IMR-90 (cell line): ENCODE measurements at regions not wholly inside any gene's neighbourhood (a gene's known extent, or its start where the extent isn't known, plus 50 kb on each side); places are given as distances from the start of the nearest gene placed in this dataset.

Experiments
- ATAC-seq: fragments of 200-7000 bp; cut with Tn5 transposase; 2 replicates; pipeline ENCODE4 v1.9.1; 2020; ENCODE audit warnings: low read depth, mild to moderate bottlenecking, moderate library complexity
- BruUV-seq: library from RNA; stranded (reverse); fragments of 400-500 nt; replicated peaks from 2 replicates; lab custom pipeline; 2021; lab: Mats Ljungman, UMichigan
- CTCF ChIA-PET: fragments of 300-600 bp; formaldehyde crosslinking; extraction: SDS; loops from one replicate; lab custom pipeline; 2021; ENCODE audit warnings: antibody characterized with exemption; lab: Yijun Ruan, JAX
- POLR2A ChIA-PET: fragments of 300-600 bp; sonication (Branson Sonifier 250); formaldehyde crosslinking; loops from one replicate; lab custom pipeline; 2022; ENCODE audit warnings: antibody characterized with exemption; ENCODE audit not compliant: unreplicated experiment; lab: Charles Lee
- DNase-seq: peaks from one replicate; pipeline ENCODE4 v3.0.0; 2013
- H2AFZ ChIP-seq: replicated peaks from 2 replicates; pipeline ENCODE3; 2013; ENCODE audit warnings: low read length, mild to moderate bottlenecking; ENCODE audit not compliant: poor library complexity
- H2AK5ac ChIP-seq: 2 replicates; pipeline ENCODE4 v1.6.1; 2013; ENCODE audit warnings: low read depth, low read length, inconsistent platforms
- H2AK9ac ChIP-seq: replicated peaks from 2 replicates; pipeline ENCODE3; 2013; ENCODE audit warnings: mild to moderate bottlenecking, low read depth, low read length, moderate library complexity; ENCODE audit not compliant: poor library complexity
- H2BK120ac ChIP-seq: 2 replicates; pipeline ENCODE4 v1.6.1; 2013; ENCODE audit warnings: low read depth, low read length, inconsistent platforms
- H2BK15ac ChIP-seq: 3 replicates; pipeline ENCODE4 v1.6.1; 2013; ENCODE audit warnings: low read depth, low read length, inconsistent platforms
- H2BK20ac ChIP-seq: 2 replicates; pipeline ENCODE4 v1.6.1; 2013; ENCODE audit warnings: low read depth, mild to moderate bottlenecking, inconsistent platforms, low read length, moderate library complexity
- H2BK5ac ChIP-seq: 2 replicates; pipeline ENCODE4 v1.6.1; 2013; ENCODE audit warnings: mild to moderate bottlenecking, low read depth, low read length, inconsistent platforms; ENCODE audit not compliant: poor library complexity, severe bottlenecking
- H3K14ac ChIP-seq: replicated peaks from 2 replicates; pipeline ENCODE4 v1.6.1; 2013; ENCODE audit warnings: low read depth, low read length, inconsistent platforms
- H3K18ac ChIP-seq: 2 replicates; pipeline ENCODE4 v1.6.1; 2013; ENCODE audit warnings: low read depth, low read length, control low read depth
- H3K23ac ChIP-seq: 2 replicates; pipeline ENCODE4 v1.6.1; 2013; ENCODE audit warnings: low read depth, low read length, inconsistent platforms
- H3K27ac ChIP-seq: 2 replicates; pipeline ENCODE4 v1.5.1; 2013; ENCODE audit warnings: mild to moderate bottlenecking, control low read depth, low read length; ENCODE audit not compliant: insufficient read depth
- H3K27me3 ChIP-seq: 2 replicates; pipeline ENCODE4 v1.6.1; 2013; ENCODE audit warnings: low read length; ENCODE audit not compliant: control insufficient read depth, insufficient read depth
- H3K36me3 ChIP-seq: 2 replicates; pipeline ENCODE4 v1.6.1; 2013; ENCODE audit warnings: low read length, mixed read lengths; ENCODE audit not compliant: control insufficient read depth, insufficient read depth
- H3K4ac ChIP-seq: 2 replicates; pipeline ENCODE4 v1.6.1; 2013; ENCODE audit warnings: low read depth, low read length, inconsistent platforms
- H3K4me1 ChIP-seq: 2 replicates; pipeline ENCODE4 v1.6.1; 2013; ENCODE audit warnings: low read length, mixed read lengths; ENCODE audit not compliant: control insufficient read depth, insufficient read depth
- H3K4me2 ChIP-seq: 2 replicates; pipeline ENCODE4 v1.6.1; 2013; ENCODE audit warnings: low read depth, mild to moderate bottlenecking, control low read depth, low read length, moderate library complexity
- H3K4me3 ChIP-seq: 2 replicates; pipeline ENCODE4 v1.5.1; 2013; ENCODE audit warnings: low read depth, mild to moderate bottlenecking, control low read depth, low read length, moderate library complexity; ENCODE audit not compliant: insufficient read depth
- H3K56ac ChIP-seq: 2 replicates; pipeline ENCODE4 v1.6.1; 2013; ENCODE audit warnings: low read length, inconsistent platforms; ENCODE audit not compliant: insufficient read depth; ENCODE audit errors: extremely low read depth
- H3K79me1 ChIP-seq, 2 experiments: 2 replicates each; pipeline ENCODE4 v1.6.1; 2013; ENCODE audit warnings: low read length in 2 of 2, inconsistent platforms in 1 of 2, low read depth in 1 of 2
- H3K9ac ChIP-seq: 2 replicates; pipeline ENCODE4 v1.6.1; 2013; ENCODE audit warnings: low read depth, low read length, control low read depth
- H3K9me1 ChIP-seq: 2 replicates; pipeline ENCODE4 v1.6.1; 2013; ENCODE audit warnings: low read length, inconsistent platforms; ENCODE audit not compliant: insufficient read depth
- H3K9me3 ChIP-seq: 2 replicates; pipeline ENCODE4 v1.6.1; 2013; ENCODE audit warnings: low read length; ENCODE audit not compliant: control insufficient read depth, insufficient read depth
- H4K20me1 ChIP-seq: 2 replicates; pipeline ENCODE4 v1.6.1; 2013; ENCODE audit warnings: low read length, inconsistent platforms; ENCODE audit not compliant: insufficient read depth
- H4K5ac ChIP-seq: 2 replicates; pipeline ENCODE4 v1.6.1; 2013; ENCODE audit warnings: mild to moderate bottlenecking, low read depth, low read length, control low read depth
- H4K8ac ChIP-seq, 2 experiments: 2 replicates each; pipeline ENCODE4 v1.6.1; 2013; ENCODE audit warnings: low read depth in 2 of 2, low read length in 2 of 2, control low read depth in 1 of 2, inconsistent platforms in 1 of 2
- H4K91ac ChIP-seq: 2 replicates; pipeline ENCODE4 v1.6.1; 2013; ENCODE audit warnings: low read depth, low read length, inconsistent platforms; ENCODE audit not compliant: insufficient read depth
- CEBPB ChIP-seq: IDR thresholded peaks from 2 replicates; pipeline ENCODE4 v1.6.1; 2012; ENCODE audit warnings: low read depth, low read length, improper control_type of control experiment
- CTCF ChIP-seq: conservative IDR thresholded peaks from 2 replicates; pipeline ENCODE4 v1.5.1; 2012; ENCODE audit warnings: mild to moderate bottlenecking, low read depth, low read length, improper control_type of control experiment
- RFX5 ChIP-seq: IDR thresholded peaks from 2 replicates; pipeline ENCODE4 v1.8.0; 2012; ENCODE audit warnings: low read depth, mild to moderate bottlenecking, low read length, moderate library complexity
- WGBS, 2 experiments: methylation state at CpG; one replicate each; pipeline versions ENCODE4 v1.1.5 to v1.1.7; 2013; ENCODE audit warnings: missing lambda C conversion rate in 2 of 2; ENCODE audit not compliant: insufficient read length in 1 of 2; ENCODE audit errors: extremely low coverage in 2 of 2; 5-methylcytosine and 5-hydroxymethylcytosine counted together
- dilution Hi-C: fragments of 300-500 bp; cut with HindIII; formaldehyde crosslinking; loops from one replicate; pipeline ENCODE4 v1.14.3; 2018; ENCODE audit warnings: low sequenced_read_pairs; ENCODE audit not compliant: unreplicated experiment
- in situ Hi-C: fragments of 300-500 bp; cut with MboI; formaldehyde crosslinking; loops from 3 replicates; pipeline ENCODE4 v1.14.3; 2019; ENCODE audit warnings: low sequenced_read_pairs, inconsistent platforms, mixed read lengths
- intact Hi-C: fragments of 100-400 bp; cut with micrococcal nuclease; formaldehyde crosslinking; loops from 2 replicates; pipeline ENCODE4 v1.10.0; 2022

GRCh38 chr11:121927097-121927785 lies 188.8 kb downstream of the BLID start:
- CTCF ChIA-PET = no interaction called here
- no peaks in the 10 kb centered on the region for H3K9me3 ChIP-seq
- no peak overlapping the region for H4K8ac ChIP-seq
- H2BK5ac ChIP-seq = no peak overlapping the region
- H4K20me1 ChIP-seq = no peaks in the 10 kb centered on the region
- DNase-seq (no peak), ATAC-seq (no peak)
- no peak overlapping the region for H3K56ac ChIP-seq
- no peak overlapping the region for H3K23ac ChIP-seq
- no peak overlapping the region for H2BK20ac ChIP-seq
- H3K4me3 ChIP-seq = no peak overlapping the region
- H2AK9ac ChIP-seq = no peak overlapping the region
- POLR2A ChIA-PET = no interaction called here
- H2AFZ ChIP-seq = no peak overlapping the region
- H3K27ac ChIP-seq = no peak overlapping the region
- no peak overlapping the region for H4K5ac ChIP-seq
- H3K4me2 ChIP-seq = no peak overlapping the region
- no peak overlapping the region for H2BK15ac ChIP-seq
- intact Hi-C loops = no loop called here
- WGBS, 2 experiments = 94% methylated on average over 2 of the region's 8 CpGs; no CpG with 5 or more reads in 1 of the 2 experiments
- no peaks in the 10 kb centered on the region for H3K36me3 ChIP-seq
- no peak overlapping the region for H3K14ac ChIP-seq
- TF ChIP-seq CEBPB (no peak), CTCF (no peak), RFX5 (no peak)
- in situ Hi-C loops = no loop called here
- H3K9ac ChIP-seq = no peak overlapping the region
- no peaks in the 10 kb centered on the region for H3K9me1 ChIP-seq
- peaks cover 12% of the 10 kb centered on the region for H3K4me1 ChIP-seq
- no peak overlapping the region for H2BK120ac ChIP-seq
- H4K91ac ChIP-seq = no peak overlapping the region
- no peaks in the 10 kb centered on the region for H3K79me1 ChIP-seq
- dilution Hi-C loops = no loop called here
- H3K18ac ChIP-seq = no peak overlapping the region
- H3K4ac ChIP-seq = no peak overlapping the region
- H3K27me3 ChIP-seq = no peaks in the 10 kb centered on the region
- no peak overlapping the region for H2AK5ac ChIP-seq
- BruUV-seq = no TSS peak
